HUES48 (cell line): ENCODE measurements at regions not wholly inside any gene's neighbourhood (a gene's known extent, or its start where the extent isn't known, plus 50 kb on each side); places are given as distances from the start of the nearest gene placed in this dataset.
"Not testable (repeated sequence)": the region's sequence is repeated elsewhere in the genome, so short reads cannot be mapped to it uniquely, and the experiment has no call there.

ENCODE experiments used
- H3K27ac ChIP-seq: one replicate; pipeline ENCODE4 v1.7.0; 2013; ENCODE audit warnings: low read depth, low read length, inconsistent platforms
- H3K27me3 ChIP-seq: 2 replicates; pipeline ENCODE4 v1.6.1; 2013; ENCODE audit warnings: mild to moderate bottlenecking, low read length; ENCODE audit not compliant: control insufficient read depth, insufficient read depth
- H3K36me3 ChIP-seq: 2 replicates; pipeline ENCODE4 v1.6.1; 2013; ENCODE audit warnings: low read length; ENCODE audit not compliant: control insufficient read depth, insufficient read depth
- H3K4me1 ChIP-seq: 2 replicates; pipeline ENCODE4 v1.6.1; 2013; ENCODE audit warnings: mild to moderate bottlenecking, low read length; ENCODE audit not compliant: control insufficient read depth, insufficient read depth
- H3K4me3 ChIP-seq: 2 replicates; pipeline ENCODE4 v1.5.1; 2013; ENCODE audit warnings: mild to moderate bottlenecking, low read depth, low read length
- H3K9ac ChIP-seq: 2 replicates; pipeline ENCODE4 v1.6.1; 2013; ENCODE audit warnings: mild to moderate bottlenecking, low read depth, low read length, moderate library complexity
- H3K9me3 ChIP-seq: 2 replicates; pipeline ENCODE4 v1.6.1; 2013; ENCODE audit warnings: low read length; ENCODE audit not compliant: control insufficient read depth, insufficient read depth

- H3K27me3 ChIP-seq = no peaks in the 10 kb centered on the region
- H3K9ac ChIP-seq = no peak overlapping the region
- H3K4me1 ChIP-seq = peaks cover 29% of the 10 kb centered on the region
- no peaks in the 10 kb centered on the region for H3K9me3 ChIP-seq
- no peak overlapping the region for H3K27ac ChIP-seq
- no peak overlapping the region for H3K4me3 ChIP-seq
- H3K36me3 ChIP-seq = no peaks in the 10 kb centered on the region
These were observed 356.2 kb upstream of the CHST9 start for GRCh38 chr18:27541293-27541692.

- Histone ChIP-seq H3K4me3 (no peak overlapping the region), H3K9me3 (no peaks in the 10 kb centered on the region)
These were observed 355.0 kb upstream of the CHST9 start for GRCh38 chr18:27540111-27540510.

GRCh38 chr18:27528925-27529521 is 343.9 kb upstream of the CHST9 start:
- H3K4me1 ChIP-seq = no peaks in the 10 kb centered on the region
- no peak overlapping the region for H3K9ac ChIP-seq

More at GRCh38 chr18:27540111-27540510, 355.0 kb upstream of the CHST9 start:
- H3K4me1 ChIP-seq = peaks cover 29% of the 10 kb centered on the region
- peak overlapping the region; percentile 2 for H3K27ac ChIP-seq
- H3K27me3 ChIP-seq = no peaks in the 10 kb centered on the region
- no peaks in the 10 kb centered on the region for H3K36me3 ChIP-seq
- H3K9ac ChIP-seq = no peak overlapping the region

DNA sequence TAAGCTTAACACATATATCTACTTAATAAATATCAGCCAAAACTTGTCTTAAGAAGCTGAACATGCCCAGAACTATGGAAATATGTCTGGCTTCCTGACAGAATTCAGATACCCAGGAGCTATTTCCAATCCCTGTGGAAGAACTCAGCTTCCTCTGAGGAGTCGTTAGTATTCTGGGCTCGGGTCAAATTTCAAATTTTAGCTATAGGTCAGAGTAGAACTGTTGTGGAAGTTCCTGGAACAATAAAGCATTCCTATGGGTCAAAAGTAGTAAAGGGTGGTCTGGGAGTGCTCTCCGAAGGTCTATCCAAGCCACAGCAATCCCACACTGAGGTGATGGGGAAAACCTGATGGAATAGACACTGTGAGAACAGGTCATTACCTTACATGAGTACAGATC is 342.7 kb upstream of the CHST9 start:
- Histone ChIP-seq H3K27ac (no peak overlapping the region), H3K4me3 (no peak overlapping the region), H3K4me1 (no peaks in the 10 kb centered on the region), H3K9ac (no peak overlapping the region), H3K36me3 (no peaks in the 10 kb centered on the region), H3K9me3 (no peaks in the 10 kb centered on the region), H3K27me3 (no peaks in the 10 kb centered on the region)

More at GRCh38 chr18:27528925-27529521, 343.9 kb upstream of the CHST9 start:
- Histone ChIP-seq H3K27ac (no peak overlapping the region), H3K9me3 (no peaks in the 10 kb centered on the region), H3K27me3 (no peaks in the 10 kb centered on the region), H3K4me3 (no peak overlapping the region), H3K36me3 (no peaks in the 10 kb centered on the region)

DNA sequence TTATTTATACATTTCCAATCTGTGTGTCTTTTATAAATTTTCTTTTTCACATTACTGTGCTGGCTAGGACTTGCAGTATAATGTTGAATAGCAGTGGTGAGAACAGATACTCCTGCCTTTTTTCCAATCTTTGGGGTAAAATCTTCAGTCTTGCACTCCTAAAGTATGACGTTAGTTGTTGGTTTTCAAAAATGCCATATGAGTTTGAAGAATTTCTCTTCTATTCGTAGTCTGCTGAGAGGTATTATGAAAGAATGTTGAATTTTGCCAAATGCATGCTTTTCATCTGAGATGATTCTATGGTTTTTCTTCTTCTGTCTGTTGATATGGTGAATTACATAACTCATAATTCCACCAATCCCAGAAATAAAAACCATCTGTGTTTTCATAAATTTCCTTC is 335.3 kb upstream of the CHST9 start:
- no peaks in the 10 kb centered on the region for H3K4me1 ChIP-seq
- H3K36me3 ChIP-seq = no peaks in the 10 kb centered on the region
- H3K27me3 ChIP-seq = no peaks in the 10 kb centered on the region
- no peak overlapping the region for H3K9ac ChIP-seq
- no peak overlapping the region for H3K4me3 ChIP-seq
- no peaks in the 10 kb centered on the region for H3K9me3 ChIP-seq
- no peak overlapping the region for H3K27ac ChIP-seq

DNA sequence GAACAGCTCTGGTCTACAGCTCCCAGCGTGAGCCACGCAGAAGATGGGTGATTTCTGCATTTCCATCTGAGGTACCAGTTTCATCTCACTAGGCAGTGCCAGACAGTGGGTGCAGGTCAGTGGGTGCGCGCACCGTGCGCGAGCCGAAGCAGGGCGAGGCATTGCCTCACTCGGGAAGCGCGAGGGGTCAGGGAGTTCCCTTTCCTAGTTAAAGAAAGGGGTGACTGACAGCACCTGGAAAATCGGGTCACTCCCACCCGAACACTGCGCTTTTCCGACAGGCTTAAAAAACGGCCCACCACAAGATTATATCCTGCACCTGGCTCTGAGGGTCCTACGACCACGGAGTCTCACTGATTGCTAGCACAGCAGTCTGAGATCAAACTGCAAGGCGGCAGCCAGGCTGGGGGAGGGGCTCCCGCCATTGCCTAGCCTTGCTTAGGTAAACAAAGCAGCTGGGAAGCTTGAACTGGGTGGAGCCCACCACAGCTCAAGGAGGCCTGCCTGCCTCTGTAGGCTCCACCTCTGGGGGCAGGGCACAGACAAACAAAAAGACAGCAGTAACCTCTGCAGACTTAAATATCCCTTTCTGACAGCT is 325.0 kb upstream of the CHST9 start:
- H3K27ac ChIP-seq = peak overlapping the region; percentile 27
- not testable (repeated sequence) for H3K9ac ChIP-seq, H3K36me3 ChIP-seq, H3K4me1 ChIP-seq, H3K4me3 ChIP-seq, H3K9me3 ChIP-seq, H3K27me3 ChIP-seq

- no peaks in the 10 kb centered on the region for H3K27me3 ChIP-seq
- H3K9me3 ChIP-seq = no peaks in the 10 kb centered on the region
- no peaks in the 10 kb centered on the region for H3K36me3 ChIP-seq
- peaks cover 10% of the 10 kb centered on the region; the same call in 1 of the 2 replicates for H3K4me1 ChIP-seq
- H3K27ac ChIP-seq = no peak overlapping the region
- H3K4me3 ChIP-seq = no peak overlapping the region
- no peak overlapping the region for H3K9ac ChIP-seq
These were observed 316.6 kb upstream of the CHST9 start for GRCh38 chr18:27501671-27502070.

DNA sequence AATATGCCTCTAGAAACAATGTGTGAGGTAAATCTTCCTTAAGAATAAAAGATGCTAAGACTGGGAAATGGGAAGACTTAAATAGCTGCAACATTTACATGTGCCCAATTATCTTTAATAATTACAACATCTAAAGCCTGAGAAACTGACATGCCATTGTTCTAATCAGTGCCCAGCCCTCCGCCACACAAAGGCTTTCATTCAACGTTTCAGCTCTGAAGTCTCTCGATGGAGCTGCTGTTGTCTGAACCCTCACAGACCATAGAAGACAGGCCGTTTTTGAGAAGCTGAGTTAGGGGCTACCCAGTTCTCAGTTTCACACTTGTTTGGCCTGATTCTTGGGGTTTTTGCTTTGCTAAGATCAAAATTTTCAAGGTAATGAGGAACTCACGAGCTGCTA is 315.4 kb upstream of the CHST9 start:
- H3K4me3 ChIP-seq = no peak overlapping the region
- H3K9ac ChIP-seq = no peak overlapping the region
- no peaks in the 10 kb centered on the region for H3K9me3 ChIP-seq
- no peak overlapping the region for H3K27ac ChIP-seq
- no peaks in the 10 kb centered on the region for H3K27me3 ChIP-seq
- no peaks in the 10 kb centered on the region for H3K36me3 ChIP-seq
- peaks cover 10% of the 10 kb centered on the region; the same call in 1 of the 2 replicates for H3K4me1 ChIP-seq

- Histone ChIP-seq H3K9me3 (no peaks in the 10 kb centered on the region), H3K27me3 (no peaks in the 10 kb centered on the region)
These were observed 312.1 kb upstream of the CHST9 start for GRCh38 chr18:27497246-27497645.

DNA sequence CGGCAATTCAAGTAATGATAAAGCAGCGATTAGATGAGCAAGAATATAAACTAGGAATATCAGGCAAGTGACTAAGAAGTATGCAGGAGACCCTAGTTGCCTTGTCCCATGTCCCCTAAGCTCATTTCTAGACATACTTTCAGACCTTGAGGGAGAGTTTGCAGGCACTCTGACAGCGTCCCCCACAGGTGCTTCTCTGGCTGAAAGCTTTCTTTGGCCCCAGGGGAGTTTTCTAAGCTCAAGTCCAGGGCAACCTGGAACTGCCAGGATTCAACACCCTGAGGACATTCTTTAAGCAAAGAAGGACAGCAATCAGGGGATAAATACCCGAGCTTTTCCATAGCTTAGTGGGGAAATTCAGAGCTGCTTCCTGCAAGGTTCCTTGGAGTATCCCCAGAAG is 308.1 kb upstream of the CHST9 start:
- Histone ChIP-seq H3K4me3 (no peak overlapping the region), H3K4me1 (peaks cover 12% of the 10 kb centered on the region), H3K9ac (no peak overlapping the region), H3K27ac (no peak overlapping the region), H3K27me3 (no peaks in the 10 kb centered on the region), H3K9me3 (no peaks in the 10 kb centered on the region), H3K36me3 (no peaks in the 10 kb centered on the region)

More at GRCh38 chr18:27497246-27497645, 312.1 kb upstream of the CHST9 start:
- no peak overlapping the region for H3K4me3 ChIP-seq
- H3K4me1 ChIP-seq = peaks cover 3% of the 10 kb centered on the region; the same call in 1 of the 2 replicates
- H3K9ac ChIP-seq = no peak overlapping the region
- H3K27ac ChIP-seq = no peak overlapping the region
- no peaks in the 10 kb centered on the region for H3K36me3 ChIP-seq

- peaks cover 12% of the 10 kb centered on the region for H3K4me1 ChIP-seq
- no peaks in the 10 kb centered on the region for H3K9me3 ChIP-seq
- no peak overlapping the region for H3K27ac ChIP-seq
- no peaks in the 10 kb centered on the region for H3K27me3 ChIP-seq
- no peaks in the 10 kb centered on the region for H3K36me3 ChIP-seq
- no peak overlapping the region for H3K4me3 ChIP-seq
- H3K9ac ChIP-seq = no peak overlapping the region
These were observed 306.7 kb upstream of the CHST9 start for GRCh38 chr18:27491772-27492171.
